PC-3 (cell line): ENCODE measurements at regions not wholly inside any gene's neighbourhood (a gene's known extent, or its start where the extent isn't known, plus 50 kb on each side); places are given as distances from the start of the nearest gene placed in this dataset.

Experiments used
- CTCF ChIP-seq: fragments of 300-600 bp; sonication (generic); conservative IDR thresholded peaks from 2 replicates; pipeline ENCODE4 v1.5.1; 2017; ENCODE audit warnings: antibody characterized with exemption, low read depth, mild to moderate bottlenecking, low read length
- EZH2 ChIP-seq: fragments of 300-600 bp; sonication (generic); IDR thresholded peaks from one replicate; pipeline ENCODE4 v1.6.1; 2017; ENCODE audit warnings: antibody characterized with exemption, mild to moderate bottlenecking, low read length; ENCODE audit not compliant: unreplicated experiment

GRCh38 chr2:37851428-37851827 lies 73.7 kb upstream of the RMDN2 start:
- TF ChIP-seq CTCF (no peak), EZH2 (no peak)
